ENCODE measurements at regions not wholly inside any gene's neighbourhood (a gene's known extent, or its start where the extent isn't known, plus 50 kb on each side); places are given as distances from the start of the nearest gene placed in this dataset.

DNA sequence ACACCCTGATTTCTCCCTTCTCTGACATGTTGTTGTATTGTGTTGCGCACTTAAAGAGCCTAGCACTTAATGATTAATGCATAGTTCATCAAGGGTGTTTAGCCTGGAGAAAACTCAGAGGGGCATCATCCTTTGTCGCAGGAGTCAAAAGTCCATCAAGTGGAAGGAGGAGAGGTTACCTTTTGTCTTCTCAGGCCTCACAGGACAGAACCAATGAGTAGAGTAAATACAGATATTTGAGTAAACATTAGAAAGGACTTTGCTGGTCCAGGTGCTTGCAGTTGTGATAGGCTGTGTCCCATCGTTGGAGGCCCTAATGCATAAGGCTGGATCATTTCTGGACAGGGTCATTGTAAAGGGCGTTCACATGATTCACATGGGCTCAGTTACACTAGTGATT lies 430.9 kb downstream of the PCNX1 start:
- H3F3A ChIP-seq (ENCODE audit: low read depth), result no peaks in the 10 kb centered on the region
- H3K4me3 ChIP-seq (ENCODE audit: low read length, poor library complexity, severe bottlenecking), result no peak overlapping the region
- peaks cover 7% of the 10 kb centered on the region for H3K4me1 ChIP-seq (ENCODE audit: insufficient read depth, low read length, poor library complexity, severe bottlenecking)
- no peaks in the 10 kb centered on the region for H3K9me3 ChIP-seq (ENCODE audit: insufficient read depth, low read depth, low read length)
- peaks cover 10% of the 10 kb centered on the region; the same call in 1 of the 2 replicates for H3K36me3 ChIP-seq (ENCODE audit: insufficient read depth, low read length)
- H2AFZ ChIP-seq (ENCODE audit: low read length), result no peak overlapping the region
- peaks cover 98% of the 10 kb centered on the region for H3K79me2 ChIP-seq (ENCODE audit: insufficient read depth, low read length)
- TF ChIP-seq, protein P1, sequence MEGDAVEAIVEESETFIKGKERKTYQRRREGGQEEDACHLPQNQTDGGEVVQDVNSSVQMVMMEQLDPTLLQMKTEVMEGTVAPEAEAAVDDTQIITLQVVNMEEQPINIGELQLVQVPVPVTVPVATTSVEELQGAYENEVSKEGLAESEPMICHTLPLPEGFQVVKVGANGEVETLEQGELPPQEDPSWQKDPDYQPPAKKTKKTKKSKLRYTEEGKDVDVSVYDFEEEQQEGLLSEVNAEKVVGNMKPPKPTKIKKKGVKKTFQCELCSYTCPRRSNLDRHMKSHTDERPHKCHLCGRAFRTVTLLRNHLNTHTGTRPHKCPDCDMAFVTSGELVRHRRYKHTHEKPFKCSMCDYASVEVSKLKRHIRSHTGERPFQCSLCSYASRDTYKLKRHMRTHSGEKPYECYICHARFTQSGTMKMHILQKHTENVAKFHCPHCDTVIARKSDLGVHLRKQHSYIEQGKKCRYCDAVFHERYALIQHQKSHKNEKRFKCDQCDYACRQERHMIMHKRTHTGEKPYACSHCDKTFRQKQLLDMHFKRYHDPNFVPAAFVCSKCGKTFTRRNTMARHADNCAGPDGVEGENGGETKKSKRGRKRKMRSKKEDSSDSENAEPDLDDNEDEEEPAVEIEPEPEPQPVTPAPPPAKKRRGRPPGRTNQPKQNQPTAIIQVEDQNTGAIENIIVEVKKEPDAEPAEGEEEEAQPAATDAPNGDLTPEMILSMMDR (conservative IDR thresholded peaks at IDR 0.05; ENCODE audit: low read length), result no peak
- no peak for TF ChIP-seq EZH2phosphoT487 (IDR thresholded peaks at IDR 0.05; ENCODE audit: borderline replicate concordance)
- peaks cover 67% of the 10 kb centered on the region for H4K20me1 ChIP-seq (ENCODE audit: insufficient read depth, low read length, poor library complexity, severe bottlenecking)
- H3K9ac ChIP-seq (ENCODE audit: low read depth, low read length, poor library complexity, severe bottlenecking), result no peak overlapping the region
- no peaks in the 10 kb centered on the region for H3K27me3 ChIP-seq (ENCODE audit: insufficient read depth, low read length, poor library complexity, severe bottlenecking)
- H3K4me2 ChIP-seq (ENCODE audit: low read depth, low read length, poor library complexity, severe bottlenecking), result no peak overlapping the region
- no peaks in the 10 kb centered on the region for H3K9me2 ChIP-seq (replicated peaks; ENCODE audit: low read depth, low read length)

DNA sequence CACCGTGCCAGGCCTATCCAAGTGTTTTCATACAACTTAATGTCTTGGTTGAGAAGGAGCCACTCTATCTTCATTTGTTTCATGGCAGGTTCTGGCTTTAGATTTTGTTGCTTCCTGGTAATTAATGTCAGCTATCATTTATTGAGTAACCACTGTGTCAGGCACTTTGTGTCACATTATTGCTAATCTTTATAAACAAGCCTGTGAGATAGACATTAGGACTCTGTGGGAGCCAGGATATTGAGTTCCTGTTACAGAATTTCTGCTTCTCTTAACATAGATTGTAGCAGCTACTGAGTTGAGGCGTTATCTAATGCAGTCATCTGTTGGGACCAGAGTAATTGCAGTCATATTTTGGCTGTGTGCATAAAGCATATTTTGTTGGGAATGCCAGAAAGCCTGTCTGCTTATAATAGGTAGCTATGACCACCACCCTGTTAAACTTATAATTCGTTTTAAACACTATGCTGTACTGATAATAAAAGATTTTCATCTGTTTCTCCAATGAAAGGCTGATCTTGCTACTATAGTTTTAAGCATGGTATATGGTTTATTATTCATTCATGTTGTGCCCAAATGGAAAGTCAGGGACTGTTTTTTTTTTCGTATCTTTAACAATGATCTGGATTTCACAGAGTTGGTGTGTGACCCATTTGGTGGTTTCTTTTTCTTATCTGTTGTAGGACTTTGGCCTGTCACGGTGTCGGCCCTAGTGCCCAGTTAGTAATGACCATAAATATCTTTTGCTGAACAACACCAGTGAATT lies 432.6 kb downstream of the PCNX1 start:
- Histone ChIP-seq H2AFZ (ENCODE audit: low read length) (no peak overlapping the region), H3K36me3 (ENCODE audit: insufficient read depth, low read length) (peaks cover 6% of the 10 kb centered on the region; the same call in 1 of the 2 replicates), H4K20me1 (ENCODE audit: insufficient read depth, low read length, poor library complexity, severe bottlenecking) (peaks cover 65% of the 10 kb centered on the region), H3K79me2 (ENCODE audit: insufficient read depth, low read length) (peaks cover 98% of the 10 kb centered on the region), H3F3A (ENCODE audit: low read depth) (no peaks in the 10 kb centered on the region), H3K9me2 (replicated peaks; ENCODE audit: low read depth, low read length) (no peaks in the 10 kb centered on the region), H3K27me3 (ENCODE audit: insufficient read depth, low read length, poor library complexity, severe bottlenecking) (no peaks in the 10 kb centered on the region), H3K4me1 (ENCODE audit: insufficient read depth, low read length, poor library complexity, severe bottlenecking) (peaks cover 7% of the 10 kb centered on the region), H3K9ac (ENCODE audit: low read depth, low read length, poor library complexity, severe bottlenecking) (no peak overlapping the region), H3K4me2 (ENCODE audit: low read depth, low read length, poor library complexity, severe bottlenecking) (no peak overlapping the region), H3K4me3 (ENCODE audit: low read length, poor library complexity, severe bottlenecking) (no peak overlapping the region), H3K9me3 (ENCODE audit: insufficient read depth, low read depth, low read length) (no peaks in the 10 kb centered on the region)
- no peak for TF ChIP-seq EZH2phosphoT487 (IDR thresholded peaks at IDR 0.05; ENCODE audit: borderline replicate concordance)
- TF ChIP-seq, protein P1 (conservative IDR thresholded peaks at IDR 0.05; ENCODE audit: low read length), result no peak

DNA sequence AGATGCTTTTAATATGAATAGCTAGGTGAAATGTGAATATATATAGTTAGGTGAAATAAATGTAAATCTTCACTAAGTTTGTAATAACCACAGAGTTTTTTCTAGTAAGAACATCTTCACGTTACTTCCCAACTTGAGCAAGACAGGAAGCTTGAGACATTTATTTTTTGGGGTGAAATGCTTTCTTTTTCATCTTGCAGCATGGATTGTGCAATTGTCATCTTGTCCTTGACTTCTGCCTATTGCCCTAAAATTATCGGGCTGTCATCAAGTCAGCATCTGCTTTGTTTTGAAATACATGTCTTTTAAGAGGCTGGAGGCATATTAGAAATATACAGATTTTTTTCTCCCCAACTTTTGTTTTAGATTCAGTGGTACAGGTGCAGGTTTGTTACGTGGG lies 433.9 kb downstream of the PCNX1 start:
- H3K9ac ChIP-seq (ENCODE audit: low read depth, low read length, poor library complexity, severe bottlenecking), result no peak overlapping the region
- peaks cover 60% of the 10 kb centered on the region for H4K20me1 ChIP-seq (ENCODE audit: insufficient read depth, low read length, poor library complexity, severe bottlenecking)
- H3K4me2 ChIP-seq (ENCODE audit: low read depth, low read length, poor library complexity, severe bottlenecking), result no peak overlapping the region
- H3K36me3 ChIP-seq (ENCODE audit: insufficient read depth, low read length), result peaks cover 6% of the 10 kb centered on the region; the same call in 1 of the 2 replicates
- no peaks in the 10 kb centered on the region for H3F3A ChIP-seq (ENCODE audit: low read depth)
- peaks cover 95% of the 10 kb centered on the region for H3K79me2 ChIP-seq (ENCODE audit: insufficient read depth, low read length)
- H2AFZ ChIP-seq (ENCODE audit: low read length), result no peak overlapping the region
- H3K9me3 ChIP-seq (ENCODE audit: insufficient read depth, low read depth, low read length), result no peaks in the 10 kb centered on the region
- TF ChIP-seq, protein P1 (conservative IDR thresholded peaks at IDR 0.05; ENCODE audit: low read length), result no peak
- TF ChIP-seq EZH2phosphoT487 (IDR thresholded peaks at IDR 0.05; ENCODE audit: borderline replicate concordance), result no peak
- H3K4me3 ChIP-seq (ENCODE audit: low read length, poor library complexity, severe bottlenecking), result no peak overlapping the region
- peaks cover 7% of the 10 kb centered on the region for H3K4me1 ChIP-seq (ENCODE audit: insufficient read depth, low read length, poor library complexity, severe bottlenecking)
- no peaks in the 10 kb centered on the region for H3K9me2 ChIP-seq (replicated peaks; ENCODE audit: low read depth, low read length)
- no peaks in the 10 kb centered on the region for H3K27me3 ChIP-seq (ENCODE audit: insufficient read depth, low read length, poor library complexity, severe bottlenecking)

Measured in Loucy (cell line).